Peyer's patch (tissue), 4 donors: ENCODE measurements at regions not wholly inside any gene's neighbourhood (a gene's known extent, or its start where the extent isn't known, plus 50 kb on each side); places are given as distances from the start of the nearest gene placed in this dataset.

Experiments used
- CTCF ChIP-seq, 6 experiments: fragments of 450-650 bp in 4 of 6; fragments of 200-600 bp in 2 of 6; sonication (generic) in 1 of 6; IDR thresholded peaks; one replicate each; pipeline ENCODE4 v1.5.1; 2017 to 2019; ENCODE audit warnings: antibody characterized with exemption in 6 of 6, mild to moderate bottlenecking in 3 of 6, moderate library complexity in 1 of 6
- POLR2A ChIP-seq, 2 donors: fragments of 450-650 bp; IDR thresholded peaks; one replicate each; pipeline ENCODE4 v1.5.1; 2017; ENCODE audit warnings: antibody characterized with exemption in 2 of 2, mild to moderate bottlenecking in 2 of 2, moderate library complexity in 2 of 2

- TF ChIP-seq CTCF (IDR thresholded peaks at IDR 0.05) = no peak
- TF ChIP-seq POLR2A (IDR thresholded peaks at IDR 0.05) = no peak
Measured at GRCh38 chr6:81802356-81802755, 49.9 kb upstream of the TENT5A start.
